H9 (cell line): ENCODE measurements at regions not wholly inside any gene's neighbourhood (a gene's known extent, or its start where the extent isn't known, plus 50 kb on each side); places are given as distances from the start of the nearest gene placed in this dataset.

Source experiments
- DNase-seq: peaks from one replicate; pipeline ENCODE4 v3.0.0-alpha.2; 2017
- H2AFZ ChIP-seq: one replicate; pipeline ENCODE4 v1.6.1; 2013; ENCODE audit warnings: mild to moderate bottlenecking, low read length, control low read depth, moderate library complexity
- H2AK5ac ChIP-seq: 2 replicates; pipeline ENCODE4 v1.6.1; 2013; ENCODE audit warnings: low read length, control low read depth, mixed read lengths; ENCODE audit not compliant: insufficient read length
- H2BK120ac ChIP-seq: one replicate; pipeline ENCODE4 v1.6.1; 2013; ENCODE audit warnings: low read depth, mild to moderate bottlenecking, low read length, control low read depth, inconsistent platforms; ENCODE audit not compliant: poor library complexity, severe bottlenecking
- H2BK12ac ChIP-seq: 2 replicates; pipeline ENCODE4 v1.6.1; 2013; ENCODE audit warnings: low read length, control low read depth, mixed read lengths, low read depth; ENCODE audit not compliant: insufficient read length
- H2BK15ac ChIP-seq: 2 replicates; pipeline ENCODE4 v1.6.1; 2013; ENCODE audit warnings: low read depth, low read length, control low read depth
- H2BK20ac ChIP-seq: one replicate; pipeline ENCODE4 v1.6.1; 2013; ENCODE audit warnings: low read depth, mild to moderate bottlenecking, low read length, control low read depth, inconsistent platforms; ENCODE audit not compliant: poor library complexity, severe bottlenecking
- H2BK5ac ChIP-seq: 2 replicates; pipeline ENCODE4 v1.6.1; 2013; ENCODE audit warnings: low read length, control low read depth, mixed read lengths; ENCODE audit not compliant: insufficient read length
- H3K14ac ChIP-seq: 2 replicates; pipeline ENCODE4 v1.6.1; 2013; ENCODE audit warnings: low read length, control low read depth; ENCODE audit not compliant: insufficient read depth
- H3K18ac ChIP-seq: 2 replicates; pipeline ENCODE4 v1.6.1; 2013; ENCODE audit warnings: low read depth, mild to moderate bottlenecking, mixed read lengths, low read length, control low read depth; ENCODE audit not compliant: insufficient read length
- H3K23ac ChIP-seq: 2 replicates; pipeline ENCODE4 v1.6.1; 2013; ENCODE audit warnings: low read length, control low read depth, mixed read lengths, low read depth; ENCODE audit not compliant: insufficient read length
- H3K23me2 ChIP-seq: 2 replicates; pipeline ENCODE4 v1.6.1; 2013; ENCODE audit warnings: low read depth, mild to moderate bottlenecking, mixed read lengths, low read length, control low read depth; ENCODE audit not compliant: insufficient read length, poor library complexity, severe bottlenecking
- H3K27ac ChIP-seq: 2 replicates; pipeline ENCODE4 v1.5.1; 2013; ENCODE audit warnings: low read length, control low read depth, mixed read lengths, low read depth; ENCODE audit not compliant: insufficient read length
- H3K27me3 ChIP-seq: 2 replicates; pipeline ENCODE4 v1.6.1; 2013; ENCODE audit warnings: low read length, control low read depth, inconsistent platforms; ENCODE audit not compliant: insufficient read depth
- H3K4ac ChIP-seq: 2 replicates; pipeline ENCODE4 v1.6.1; 2013; ENCODE audit warnings: low read depth, mild to moderate bottlenecking, control low read depth, inconsistent platforms, low read length, moderate library complexity
- H3K4me1 ChIP-seq: 2 replicates; pipeline ENCODE4 v1.6.1; 2013; ENCODE audit warnings: low read length, control low read depth, inconsistent platforms; ENCODE audit not compliant: insufficient read depth
- H3K4me2 ChIP-seq: 2 replicates; pipeline ENCODE4 v1.6.1; 2013; ENCODE audit warnings: low read length, control low read depth, mixed read lengths; ENCODE audit not compliant: insufficient read length, insufficient read depth
- H3K56ac ChIP-seq: 2 replicates; pipeline ENCODE4 v1.6.1; 2013; ENCODE audit warnings: low read depth, mild to moderate bottlenecking, mixed read lengths, low read length, control low read depth; ENCODE audit not compliant: insufficient read length
- H3K79me1 ChIP-seq: 2 replicates; pipeline ENCODE4 v1.6.1; 2013; ENCODE audit warnings: low read depth, mild to moderate bottlenecking, moderate library complexity, low read length, control low read depth, inconsistent platforms; ENCODE audit not compliant: insufficient read depth, poor library complexity, severe bottlenecking
- H3K79me2 ChIP-seq: 2 replicates; pipeline ENCODE4 v1.6.1; 2013; ENCODE audit warnings: low read length, control low read depth, inconsistent platforms; ENCODE audit not compliant: insufficient read depth
- H3K9ac ChIP-seq: 2 replicates; pipeline ENCODE4 v1.6.1; 2013; ENCODE audit warnings: low read length, control low read depth, mixed read lengths; ENCODE audit not compliant: insufficient read length; ENCODE audit errors: extremely low read depth
- H3K9me3 ChIP-seq: one replicate; pipeline ENCODE4 v1.6.1; 2013; ENCODE audit warnings: low read depth, low read length, inconsistent platforms; ENCODE audit not compliant: control insufficient read depth
- H3T11ph ChIP-seq: one replicate; pipeline ENCODE4 v1.6.1; 2013; ENCODE audit warnings: mild to moderate bottlenecking, low read length, control low read depth, inconsistent platforms
- H4K20me1 ChIP-seq: one replicate; pipeline ENCODE4 v1.6.1; 2013; ENCODE audit not compliant: control insufficient read depth, insufficient read length, insufficient read depth
- H4K5ac ChIP-seq: 2 replicates; pipeline ENCODE4 v1.6.1; 2013; ENCODE audit warnings: low read depth, mild to moderate bottlenecking, mixed read lengths, low read length, control low read depth; ENCODE audit not compliant: insufficient read length
- H4K8ac ChIP-seq: replicated peaks from 2 replicates; pipeline ENCODE4 v1.6.1; 2013; ENCODE audit warnings: low read length, control low read depth, mixed read lengths, low read depth; ENCODE audit not compliant: insufficient read length
- H4K91ac ChIP-seq: 2 replicates; pipeline ENCODE4 v1.6.1; 2013; ENCODE audit warnings: low read depth, mild to moderate bottlenecking, moderate library complexity, mixed read lengths, low read length, control low read depth; ENCODE audit not compliant: insufficient read length
- H3K27ac Mint-ChIP-seq, 3 experiments: 2 replicates in 2 of 3; 3 replicates in 1 of 3; pipeline ENCODE4 v1.8.0; 2020 to 2021; ENCODE audit warnings: mixed read lengths in 3 of 3, mild to moderate bottlenecking in 1 of 3, moderate library complexity in 1 of 3
- H3K27me3 Mint-ChIP-seq: 2 replicates; pipeline ENCODE4 v1.8.0; 2021; ENCODE audit warnings: low read depth, mild to moderate bottlenecking, moderate library complexity, mixed read lengths
- H3K36me3 Mint-ChIP-seq, 3 experiments: 2 replicates in 2 of 3; 3 replicates in 1 of 3; pipeline ENCODE4 v1.8.0; 2020 to 2021; ENCODE audit warnings: low read depth in 3 of 3, mixed read lengths in 3 of 3; ENCODE audit not compliant: insufficient read depth in 1 of 3
- H3K4me1 Mint-ChIP-seq, 2 experiments: 2 replicates each; pipeline ENCODE4 v1.8.0; 2020; ENCODE audit warnings: mixed read lengths in 2 of 2
- H3K4me3 Mint-ChIP-seq, 2 experiments: 2 replicates in 1 of 2; 3 replicates in 1 of 2; pipeline ENCODE4 v1.8.0; 2020 to 2021; ENCODE audit warnings: mild to moderate bottlenecking in 2 of 2, mixed read lengths in 2 of 2, moderate library complexity in 1 of 2
- H3K9me3 Mint-ChIP-seq, 2 experiments: 2 replicates in 1 of 2; 3 replicates in 1 of 2; pipeline ENCODE4 v1.8.0; 2020; ENCODE audit warnings: mild to moderate bottlenecking in 2 of 2, mixed read lengths in 2 of 2, moderate library complexity in 1 of 2
- CTCF ChIP-seq: fragments of 200-600 bp; sonication (generic); conservative IDR thresholded peaks from 3 replicates; pipeline ENCODE4 v1.8.0; 2021; ENCODE audit warnings: antibody characterized with exemption, mild to moderate bottlenecking
- WGBS: extraction: QIAGEN DNeasy Blood & Tissue Kit; methylation state at CpG from one replicate; pipeline ENCODE4 v1.1.7; 2013; ENCODE audit warnings: missing lambda C conversion rate, low lambda C conversion rate, mixed read lengths; ENCODE audit not compliant: insufficient read length; ENCODE audit errors: extremely low coverage; 5-methylcytosine and 5-hydroxymethylcytosine counted together

- H3K18ac ChIP-seq: no peak overlapping the region
- no peak overlapping the region for H4K8ac ChIP-seq
- Mint-ChIP-seq H3K4me3 (no peak overlapping the region), H3K9me3 (no peaks in the 10 kb centered on the region; a peak in 1 of 5 replicates), H3K27ac (no peak overlapping the region), H3K4me1 (peaks cover 0 to 4% of the 10 kb centered on the region in 2 experiments; a peak in 2 of 4 replicates), H3K27me3 (no peaks in the 10 kb centered on the region), H3K36me3 (no peaks in the 10 kb centered on the region)
- no peak for TF ChIP-seq CTCF
- H3K79me1 ChIP-seq: no peaks in the 10 kb centered on the region
- no peak overlapping the region for H4K91ac ChIP-seq
- H3K4me1 ChIP-seq: no peaks in the 10 kb centered on the region
- H3K9me3 ChIP-seq: no peaks in the 10 kb centered on the region
- no peaks in the 10 kb centered on the region for H4K20me1 ChIP-seq
- H3K9ac ChIP-seq: no peak overlapping the region
- H3K79me2 ChIP-seq: no peaks in the 10 kb centered on the region
- WGBS: no CpG with 5 or more reads among the region's 2 CpGs
- H2AK5ac ChIP-seq: no peak overlapping the region
- no peaks in the 10 kb centered on the region for H3K27me3 ChIP-seq
- H3K56ac ChIP-seq: no peak overlapping the region
- DNase-seq: no peak
- no peak overlapping the region for H4K5ac ChIP-seq
- no peaks in the 10 kb centered on the region for H3K23me2 ChIP-seq
- H2BK20ac ChIP-seq: no peak overlapping the region
- no peak overlapping the region for H3K4ac ChIP-seq
- H2AFZ ChIP-seq: no peak overlapping the region
- H3T11ph ChIP-seq: no peak overlapping the region
- no peak overlapping the region for H2BK5ac ChIP-seq
- H2BK12ac ChIP-seq: no peak overlapping the region
- H2BK120ac ChIP-seq: no peak overlapping the region
- no peak overlapping the region for H3K23ac ChIP-seq
- no peak overlapping the region for H3K27ac ChIP-seq
- H3K14ac ChIP-seq: no peak overlapping the region
- H2BK15ac ChIP-seq: no peak overlapping the region
- H3K4me2 ChIP-seq: no peak overlapping the region
Measured at GRCh38 chr3:6706777-6707176, 154.1 kb upstream of the GRM7 start.
